HL-60 (cell line): ENCODE measurements at regions not wholly inside any gene's neighbourhood (a gene's known extent, or its start where the extent isn't known, plus 50 kb on each side); places are given as distances from the start of the nearest gene placed in this dataset.

ENCODE experiments used
- DNase-seq, 2 experiments: peaks; one replicate each; pipeline ENCODE4 v3.0.0-alpha.2; 2010 to 2020; ENCODE audit warnings: low read depth in 1 of 2, low spot score in 1 of 2
- H3K27ac ChIP-seq: fragments of 250-450 bp; sonication (Bioruptor Pico); replicated peaks from 2 replicates; pipeline ENCODE4 v1.5.1; 2020; ENCODE audit warnings: mild to moderate bottlenecking, moderate library complexity
- H3K27me3 ChIP-seq: fragments of 250-450 bp; sonication (Bioruptor Pico); 2 replicates; pipeline ENCODE4 v1.5.1; 2021; ENCODE audit warnings: mild to moderate bottlenecking, moderate library complexity; ENCODE audit not compliant: insufficient read depth, poor library complexity, severe bottlenecking
- H3K4me3 ChIP-seq: replicated peaks from 2 replicates; pipeline ENCODE4 v1.5.1; 2011; ENCODE audit warnings: mild to moderate bottlenecking, control low read depth, low read length; ENCODE audit not compliant: insufficient read depth
- GABPA ChIP-seq: IDR thresholded peaks from 2 replicates; pipeline ENCODE4 v1.6.1; 2012; ENCODE audit warnings: low read depth
- POLR2AphosphoS5 ChIP-seq: IDR thresholded peaks from 2 replicates; pipeline ENCODE4 v1.6.1; 2012; ENCODE audit warnings: low read depth
- SPI1 ChIP-seq: IDR thresholded peaks from 2 replicates; pipeline ENCODE4 v1.6.1; 2012; ENCODE audit warnings: low read depth, mild to moderate bottlenecking, borderline replicate concordance
- TF ChIP-seq, protein P1 (sequence below): IDR thresholded peaks from one replicate; pipeline ENCODE4 v1.5.1; 2011; ENCODE audit warnings: low read length, control low read depth, inconsistent platforms; ENCODE audit not compliant: insufficient read depth
- TF ChIP-seq, protein P2 (sequence below): IDR thresholded peaks from 2 replicates; pipeline ENCODE4 v1.6.1; 2012; ENCODE audit warnings: low read depth; ENCODE audit not compliant: insufficient replicate concordance

DNA sequence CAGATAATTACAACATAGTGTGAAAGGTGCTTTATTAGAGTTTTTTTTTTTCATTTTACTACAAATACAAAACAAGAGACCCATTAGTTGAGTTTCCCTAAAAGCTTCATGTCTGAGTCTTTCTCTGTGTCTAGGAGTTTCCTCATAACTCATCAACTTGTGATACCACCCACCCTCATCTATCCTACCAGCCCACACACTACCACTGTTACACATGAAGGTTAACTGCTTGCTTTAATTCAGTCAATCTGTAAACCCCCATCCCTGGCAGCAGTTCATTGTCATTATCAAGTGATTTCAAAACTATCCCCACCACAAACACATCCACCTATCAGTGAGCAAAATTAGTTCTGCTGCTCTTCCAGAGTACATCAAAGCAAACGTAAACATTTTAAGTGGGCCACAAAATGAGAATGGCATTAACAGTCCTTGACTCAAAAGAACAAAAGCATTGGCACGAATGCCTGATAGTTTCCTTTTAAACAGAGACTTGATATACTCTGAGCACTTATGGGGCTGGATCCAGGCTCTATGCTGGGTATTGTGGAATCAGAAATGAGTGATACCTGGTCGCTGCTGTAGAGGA lies 331.6 kb upstream of the FAM241A start:
- no peak overlapping the region for H3K27ac ChIP-seq
- no peak for DNase-seq
- no peak overlapping the region for H3K4me3 ChIP-seq
- H3K27me3 ChIP-seq = no peaks in the 10 kb centered on the region
- TF ChIP-seq, protein P1, sequence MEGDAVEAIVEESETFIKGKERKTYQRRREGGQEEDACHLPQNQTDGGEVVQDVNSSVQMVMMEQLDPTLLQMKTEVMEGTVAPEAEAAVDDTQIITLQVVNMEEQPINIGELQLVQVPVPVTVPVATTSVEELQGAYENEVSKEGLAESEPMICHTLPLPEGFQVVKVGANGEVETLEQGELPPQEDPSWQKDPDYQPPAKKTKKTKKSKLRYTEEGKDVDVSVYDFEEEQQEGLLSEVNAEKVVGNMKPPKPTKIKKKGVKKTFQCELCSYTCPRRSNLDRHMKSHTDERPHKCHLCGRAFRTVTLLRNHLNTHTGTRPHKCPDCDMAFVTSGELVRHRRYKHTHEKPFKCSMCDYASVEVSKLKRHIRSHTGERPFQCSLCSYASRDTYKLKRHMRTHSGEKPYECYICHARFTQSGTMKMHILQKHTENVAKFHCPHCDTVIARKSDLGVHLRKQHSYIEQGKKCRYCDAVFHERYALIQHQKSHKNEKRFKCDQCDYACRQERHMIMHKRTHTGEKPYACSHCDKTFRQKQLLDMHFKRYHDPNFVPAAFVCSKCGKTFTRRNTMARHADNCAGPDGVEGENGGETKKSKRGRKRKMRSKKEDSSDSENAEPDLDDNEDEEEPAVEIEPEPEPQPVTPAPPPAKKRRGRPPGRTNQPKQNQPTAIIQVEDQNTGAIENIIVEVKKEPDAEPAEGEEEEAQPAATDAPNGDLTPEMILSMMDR = no peak
- no peak for TF ChIP-seq GABPA
- no peak for TF ChIP-seq POLR2AphosphoS5
- TF ChIP-seq SPI1 = no peak

DNA sequence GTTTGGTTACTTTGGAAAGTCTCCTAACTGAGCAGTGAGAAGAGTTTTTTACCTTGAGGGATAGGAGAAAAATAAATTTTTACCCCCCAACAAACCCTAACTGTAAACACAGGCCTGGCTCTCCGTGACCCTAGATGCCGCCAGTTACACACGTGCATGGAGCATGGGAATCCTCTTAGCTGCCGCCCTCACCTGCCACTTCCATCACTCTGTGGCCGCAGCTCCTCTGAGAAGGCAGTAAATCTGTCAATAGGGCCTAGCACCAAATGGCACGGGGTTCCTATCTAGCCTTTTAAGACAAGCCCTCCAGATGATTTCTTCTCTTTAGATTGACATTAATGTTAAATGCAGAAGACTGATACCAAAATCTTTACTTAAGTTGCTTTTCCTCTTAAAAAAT lies 330.3 kb upstream of the FAM241A start:
- Histone ChIP-seq H3K27ac (no peak overlapping the region), H3K4me3 (no peak overlapping the region), H3K27me3 (no peaks in the 10 kb centered on the region)
- no peak for TF ChIP-seq POLR2AphosphoS5
- TF ChIP-seq, protein P1 = no peak
- TF ChIP-seq SPI1 = no peak
- TF ChIP-seq GABPA = no peak
- TF ChIP-seq, protein P2, sequence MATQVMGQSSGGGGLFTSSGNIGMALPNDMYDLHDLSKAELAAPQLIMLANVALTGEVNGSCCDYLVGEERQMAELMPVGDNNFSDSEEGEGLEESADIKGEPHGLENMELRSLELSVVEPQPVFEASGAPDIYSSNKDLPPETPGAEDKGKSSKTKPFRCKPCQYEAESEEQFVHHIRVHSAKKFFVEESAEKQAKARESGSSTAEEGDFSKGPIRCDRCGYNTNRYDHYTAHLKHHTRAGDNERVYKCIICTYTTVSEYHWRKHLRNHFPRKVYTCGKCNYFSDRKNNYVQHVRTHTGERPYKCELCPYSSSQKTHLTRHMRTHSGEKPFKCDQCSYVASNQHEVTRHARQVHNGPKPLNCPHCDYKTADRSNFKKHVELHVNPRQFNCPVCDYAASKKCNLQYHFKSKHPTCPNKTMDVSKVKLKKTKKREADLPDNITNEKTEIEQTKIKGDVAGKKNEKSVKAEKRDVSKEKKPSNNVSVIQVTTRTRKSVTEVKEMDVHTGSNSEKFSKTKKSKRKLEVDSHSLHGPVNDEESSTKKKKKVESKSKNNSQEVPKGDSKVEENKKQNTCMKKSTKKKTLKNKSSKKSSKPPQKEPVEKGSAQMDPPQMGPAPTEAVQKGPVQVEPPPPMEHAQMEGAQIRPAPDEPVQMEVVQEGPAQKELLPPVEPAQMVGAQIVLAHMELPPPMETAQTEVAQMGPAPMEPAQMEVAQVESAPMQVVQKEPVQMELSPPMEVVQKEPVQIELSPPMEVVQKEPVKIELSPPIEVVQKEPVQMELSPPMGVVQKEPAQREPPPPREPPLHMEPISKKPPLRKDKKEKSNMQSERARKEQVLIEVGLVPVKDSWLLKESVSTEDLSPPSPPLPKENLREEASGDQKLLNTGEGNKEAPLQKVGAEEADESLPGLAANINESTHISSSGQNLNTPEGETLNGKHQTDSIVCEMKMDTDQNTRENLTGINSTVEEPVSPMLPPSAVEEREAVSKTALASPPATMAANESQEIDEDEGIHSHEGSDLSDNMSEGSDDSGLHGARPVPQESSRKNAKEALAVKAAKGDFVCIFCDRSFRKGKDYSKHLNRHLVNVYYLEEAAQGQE = no peak
- DNase-seq = no peak

DNA sequence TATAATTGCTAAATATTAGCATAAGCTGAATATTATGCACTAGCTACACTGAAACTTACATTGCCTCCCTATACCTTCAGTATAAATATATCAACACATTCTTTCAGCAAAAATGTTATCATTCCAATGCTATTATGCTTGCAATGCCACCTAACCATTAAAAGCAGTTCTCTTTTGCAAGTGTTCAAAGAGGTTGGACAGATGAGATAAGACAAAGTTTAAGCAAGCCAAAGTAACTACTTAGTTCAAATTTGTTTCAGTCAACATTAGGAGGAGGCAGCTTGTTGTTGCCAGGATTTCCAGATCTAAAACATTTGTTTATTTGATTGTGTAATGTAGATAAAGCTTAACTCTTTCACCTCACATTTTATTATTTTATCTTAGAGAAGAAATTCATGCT lies 323.9 kb upstream of the FAM241A start:
- DNase-seq = no peak
- H3K27me3 ChIP-seq = no peaks in the 10 kb centered on the region
- no peak for TF ChIP-seq GABPA
- no peak overlapping the region for H3K4me3 ChIP-seq
- H3K27ac ChIP-seq = no peak overlapping the region

DNA sequence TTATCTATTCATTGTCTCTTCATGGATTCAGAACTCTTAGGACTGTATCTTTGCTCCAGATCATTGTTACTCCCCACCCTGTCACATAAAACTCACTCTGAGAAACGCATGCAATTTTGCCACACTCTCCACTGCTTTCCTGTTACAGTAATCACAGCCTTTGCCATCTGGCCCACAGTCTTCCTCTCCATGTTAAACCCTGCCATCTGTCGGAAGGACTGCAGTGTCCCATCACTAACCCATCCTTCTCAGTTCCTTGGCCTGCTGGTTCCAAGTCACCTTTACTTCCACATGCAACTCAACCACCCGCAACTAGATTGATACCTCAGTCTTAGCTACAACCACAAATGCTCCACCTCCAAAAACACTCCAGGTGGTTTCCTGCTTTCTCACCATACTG lies 308.7 kb upstream of the FAM241A start:
- TF ChIP-seq SPI1 (no peak), POLR2AphosphoS5 (no peak), GABPA (no peak)
- TF ChIP-seq, protein P2 = no peak
- TF ChIP-seq, protein P1 = no peak
- Histone ChIP-seq H3K27me3 (no peaks in the 10 kb centered on the region), H3K27ac (no peak overlapping the region), H3K4me3 (no peak overlapping the region)
- DNase-seq = no peak
